Neural crest cell (in vitro differentiated cells): ENCODE measurements at regions not wholly inside any gene's neighbourhood (a gene's known extent, or its start where the extent isn't known, plus 50 kb on each side); places are given as distances from the start of the nearest gene placed in this dataset.

Experiments used
- DNase-seq: peaks from one replicate; pipeline ENCODE4 v3.0.0; 2021; ENCODE audit warnings: low read depth, mixed read lengths, low spot score
- H3K27ac Mint-ChIP-seq: one replicate; pipeline ENCODE4 v1.8.0; 2021; ENCODE audit warnings: mild to moderate bottlenecking, mixed read lengths; ENCODE audit not compliant: unreplicated experiment
- H3K27me3 Mint-ChIP-seq: 2 replicates; pipeline ENCODE4 v1.8.0; 2021; ENCODE audit warnings: low read depth, mild to moderate bottlenecking, mixed read lengths
- H3K36me3 Mint-ChIP-seq: 2 replicates; pipeline ENCODE4 v1.8.0; 2021; ENCODE audit warnings: low read depth, mild to moderate bottlenecking, mixed read lengths
- H3K4me1 Mint-ChIP-seq: 2 replicates; pipeline ENCODE4 v1.8.0; 2021; ENCODE audit warnings: mixed read lengths
- H3K4me3 Mint-ChIP-seq: one replicate; pipeline ENCODE4 v1.8.0; 2021; ENCODE audit warnings: mild to moderate bottlenecking, mixed read lengths
- H3K9me3 Mint-ChIP-seq: 2 replicates; pipeline ENCODE4 v1.8.0; 2021; ENCODE audit warnings: mixed read lengths
- TF ChIP-seq, protein P1 (sequence below): fragments of 200-600 bp; sonication (generic); conservative IDR thresholded peaks from 2 replicates; pipeline ENCODE4 v1.5.0; 2021; ENCODE audit warnings: antibody characterized with exemption, mild to moderate bottlenecking

GRCh38 chr2:200044453-200044852 lies 89.1 kb downstream of the MAIP1 start:
- DNase-seq, result no peak
- TF ChIP-seq, protein P1, sequence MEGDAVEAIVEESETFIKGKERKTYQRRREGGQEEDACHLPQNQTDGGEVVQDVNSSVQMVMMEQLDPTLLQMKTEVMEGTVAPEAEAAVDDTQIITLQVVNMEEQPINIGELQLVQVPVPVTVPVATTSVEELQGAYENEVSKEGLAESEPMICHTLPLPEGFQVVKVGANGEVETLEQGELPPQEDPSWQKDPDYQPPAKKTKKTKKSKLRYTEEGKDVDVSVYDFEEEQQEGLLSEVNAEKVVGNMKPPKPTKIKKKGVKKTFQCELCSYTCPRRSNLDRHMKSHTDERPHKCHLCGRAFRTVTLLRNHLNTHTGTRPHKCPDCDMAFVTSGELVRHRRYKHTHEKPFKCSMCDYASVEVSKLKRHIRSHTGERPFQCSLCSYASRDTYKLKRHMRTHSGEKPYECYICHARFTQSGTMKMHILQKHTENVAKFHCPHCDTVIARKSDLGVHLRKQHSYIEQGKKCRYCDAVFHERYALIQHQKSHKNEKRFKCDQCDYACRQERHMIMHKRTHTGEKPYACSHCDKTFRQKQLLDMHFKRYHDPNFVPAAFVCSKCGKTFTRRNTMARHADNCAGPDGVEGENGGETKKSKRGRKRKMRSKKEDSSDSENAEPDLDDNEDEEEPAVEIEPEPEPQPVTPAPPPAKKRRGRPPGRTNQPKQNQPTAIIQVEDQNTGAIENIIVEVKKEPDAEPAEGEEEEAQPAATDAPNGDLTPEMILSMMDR, result no peak

DNA sequence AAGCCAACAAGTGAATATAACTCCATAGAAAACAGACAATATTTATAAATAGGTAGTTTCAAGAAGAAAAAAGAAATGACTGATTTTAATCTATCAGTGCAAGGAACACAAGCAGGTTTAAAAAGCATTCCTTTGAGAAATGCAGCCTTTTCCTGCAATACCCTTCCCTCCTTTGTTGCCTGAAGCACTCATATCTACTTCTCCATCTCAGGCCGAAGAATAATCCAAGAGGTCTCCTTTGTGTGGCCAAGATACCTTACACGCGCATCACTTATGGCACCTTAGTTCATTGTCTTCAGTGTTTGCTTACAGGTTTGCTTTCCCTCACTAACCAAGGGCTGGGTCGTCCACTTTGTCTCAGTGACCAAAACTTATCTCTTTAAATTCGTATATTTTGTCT lies 93.0 kb downstream of the MAIP1 start:
- no peak overlapping the region for H3K4me3 Mint-ChIP-seq
- peaks cover 18% of the 10 kb centered on the region for H3K9me3 Mint-ChIP-seq
- H3K27ac Mint-ChIP-seq, result no peak overlapping the region
- no peaks in the 10 kb centered on the region for H3K27me3 Mint-ChIP-seq
- peaks cover 4% of the 10 kb centered on the region for H3K36me3 Mint-ChIP-seq
- H3K4me1 Mint-ChIP-seq, result no peaks in the 10 kb centered on the region
- DNase-seq, result no peak
- TF ChIP-seq, protein P1, result no peak

More at GRCh38 chr2:200044453-200044852, 89.1 kb downstream of the MAIP1 start:
- Mint-ChIP-seq H3K27me3 (no peaks in the 10 kb centered on the region), H3K27ac (no peak overlapping the region), H3K36me3 (peaks cover 4% of the 10 kb centered on the region), H3K9me3 (peaks cover 22% of the 10 kb centered on the region), H3K4me3 (no peak overlapping the region), H3K4me1 (no peaks in the 10 kb centered on the region)

GRCh38 chr2:200049086-200049485 lies 93.7 kb downstream of the MAIP1 start:
- no peaks in the 10 kb centered on the region for H3K4me1 Mint-ChIP-seq

DNA sequence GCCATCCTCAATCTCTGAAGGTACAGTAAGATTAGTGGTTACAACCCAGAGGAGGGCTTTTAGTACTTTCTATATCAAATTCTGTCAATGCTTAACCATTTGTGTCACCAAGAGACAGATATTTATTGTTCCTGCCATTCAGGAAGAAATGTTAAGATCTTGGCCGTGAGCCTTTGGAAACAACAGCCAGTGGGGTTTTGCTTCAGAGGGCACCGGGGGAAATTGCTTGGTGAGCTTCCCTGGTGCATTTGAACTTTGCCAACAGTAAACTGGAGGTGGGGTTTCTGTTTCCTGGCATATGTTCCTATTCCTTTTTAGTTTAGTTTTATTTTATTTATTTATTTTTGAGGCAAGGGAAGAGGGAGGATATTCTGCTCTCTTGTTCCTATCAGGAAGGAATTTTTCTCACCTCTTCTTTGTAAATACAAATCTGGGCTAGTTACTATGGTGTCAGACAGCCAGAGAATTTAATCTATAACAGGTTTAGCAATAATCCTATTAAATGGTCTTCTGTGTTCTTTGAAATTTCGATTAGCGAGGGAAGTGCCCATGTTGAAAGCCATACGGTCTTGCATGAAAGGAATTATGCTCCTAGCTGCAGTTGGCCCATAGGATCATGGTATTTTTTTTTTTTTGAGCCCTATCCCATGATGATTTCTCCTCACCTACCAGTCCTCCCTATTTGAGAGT lies 95.7 kb downstream of the MAIP1 start:
- H3K4me1 Mint-ChIP-seq, result no peaks in the 10 kb centered on the region
- H3K4me3 Mint-ChIP-seq, result no peak overlapping the region
- no peak overlapping the region for H3K27ac Mint-ChIP-seq

More at GRCh38 chr2:200049086-200049485, 93.7 kb downstream of the MAIP1 start:
- Mint-ChIP-seq H3K36me3 (peaks cover 4% of the 10 kb centered on the region), H3K9me3 (peaks cover 18% of the 10 kb centered on the region), H3K27ac (no peak overlapping the region), H3K4me3 (no peak overlapping the region), H3K27me3 (no peaks in the 10 kb centered on the region)
- TF ChIP-seq, protein P1, result no peak
- DNase-seq, result no peak

DNA sequence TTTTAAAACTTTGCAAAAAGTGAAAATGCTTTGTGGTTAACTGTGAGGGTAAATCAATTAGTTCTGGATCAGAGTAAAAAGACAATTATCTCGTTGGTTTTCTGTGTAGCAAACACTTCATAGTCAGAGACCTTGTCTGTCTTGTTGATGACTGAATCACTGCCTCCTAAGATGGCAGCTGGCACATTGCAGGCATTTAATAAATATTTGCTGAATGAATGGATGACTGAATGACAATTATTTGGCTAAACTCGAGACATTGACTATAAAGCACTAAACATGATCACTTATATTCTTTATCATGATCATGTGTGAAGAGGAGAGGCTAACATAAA lies 96.2 kb downstream of the MAIP1 start:
- Mint-ChIP-seq H3K27ac (no peak overlapping the region), H3K27me3 (no peaks in the 10 kb centered on the region), H3K4me3 (no peak overlapping the region), H3K4me1 (no peaks in the 10 kb centered on the region), H3K36me3 (peaks cover 2% of the 10 kb centered on the region), H3K9me3 (peaks cover 7% of the 10 kb centered on the region)
- no peak for DNase-seq
- TF ChIP-seq, protein P1, result no peak

More for the DNA sequence above, 95.7 kb downstream of the MAIP1 start:
- Mint-ChIP-seq H3K27me3 (no peaks in the 10 kb centered on the region), H3K36me3 (no peaks in the 10 kb centered on the region), H3K9me3 (peaks cover 9% of the 10 kb centered on the region)
- DNase-seq, result no peak
- TF ChIP-seq, protein P1, result no peak
